ENCODE measurements at regions not wholly inside any gene's neighbourhood (a gene's known extent, or its start where the extent isn't known, plus 50 kb on each side); places are given as distances from the start of the nearest gene placed in this dataset.
"Not testable (repeated sequence)": the region's sequence is repeated elsewhere in the genome, so short reads cannot be mapped to it uniquely, and the experiment has no call there.

DNA sequence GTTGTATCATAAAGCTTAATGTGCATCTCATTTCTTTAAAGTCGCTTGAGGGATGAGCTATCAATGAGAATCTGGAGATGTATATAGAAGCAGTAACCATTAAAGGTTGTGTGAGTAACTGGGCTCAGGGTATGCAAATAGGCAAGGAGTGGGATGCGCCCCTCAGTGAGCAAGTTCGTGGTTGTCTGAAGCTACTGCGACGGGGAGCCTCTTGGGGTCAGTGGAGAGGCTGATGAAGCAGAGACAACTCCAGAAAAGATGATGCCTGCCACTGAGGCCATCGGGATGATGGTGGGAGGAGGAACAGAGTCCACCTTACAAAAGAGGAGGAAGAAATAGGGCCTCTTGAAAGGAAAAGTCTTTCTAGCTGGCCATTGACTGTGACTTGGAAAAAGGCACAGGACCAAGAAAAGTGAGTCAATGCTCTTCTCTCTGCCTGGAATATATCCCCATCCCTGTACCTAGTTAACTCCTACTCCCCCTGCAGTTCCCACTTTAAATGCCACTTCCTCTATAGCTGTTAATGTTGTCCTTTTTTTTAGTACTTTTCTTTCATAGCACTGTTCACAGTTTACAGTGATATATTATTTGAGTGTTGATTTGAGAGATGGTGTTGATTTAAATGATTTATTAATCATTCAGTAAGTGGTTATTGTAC, 51.4 kb upstream of the LSM6 start:
- no peak for DNase-seq
- no peaks in the 10 kb centered on the region for H3K9me3 Mint-ChIP-seq
- no peak overlapping the region for H3K4me3 Mint-ChIP-seq
- H3K36me3 Mint-ChIP-seq, result no peaks in the 10 kb centered on the region
- no peaks in the 10 kb centered on the region for H3K27me3 Mint-ChIP-seq
- no peak overlapping the region for H3K27ac Mint-ChIP-seq
- no peaks in the 10 kb centered on the region for H3K4me1 Mint-ChIP-seq

DNA sequence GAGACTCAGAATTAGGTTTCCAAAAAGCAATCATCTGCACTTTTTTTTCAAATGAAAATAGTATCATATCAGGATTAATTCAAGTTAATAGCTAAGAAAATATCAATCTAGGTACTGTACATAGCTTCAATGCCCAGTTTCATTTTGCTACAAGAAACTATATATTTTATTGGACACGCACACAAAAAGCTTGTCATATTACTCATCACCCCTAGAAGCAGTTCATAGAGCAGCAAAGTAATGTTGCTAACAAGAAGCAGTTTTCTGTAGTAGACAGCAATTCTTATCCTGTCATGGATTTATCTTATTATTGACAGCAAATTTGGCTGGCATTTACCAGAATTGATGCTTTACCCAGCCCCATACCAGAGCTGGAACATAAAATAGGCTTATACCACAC, 52.3 kb upstream of the LSM6 start:
- H3K4me3 Mint-ChIP-seq, result no peak overlapping the region
- H3K27ac Mint-ChIP-seq, result no peak overlapping the region
- no peaks in the 10 kb centered on the region for H3K9me3 Mint-ChIP-seq
- H3K36me3 Mint-ChIP-seq, result no peaks in the 10 kb centered on the region
- no peaks in the 10 kb centered on the region for H3K4me1 Mint-ChIP-seq
- peaks cover 4% of the 10 kb centered on the region for H3K27me3 Mint-ChIP-seq
- no peak for DNase-seq

GRCh38 chr4:146122398-146122797, 53.1 kb upstream of the LSM6 start:
- H3K27me3 Mint-ChIP-seq, result peaks cover 9% of the 10 kb centered on the region
- no peak overlapping the region for H3K27ac Mint-ChIP-seq
- H3K4me1 Mint-ChIP-seq, result no peaks in the 10 kb centered on the region
- no peak overlapping the region for H3K4me3 Mint-ChIP-seq
- DNase-seq, result no peak
- no peaks in the 10 kb centered on the region for H3K36me3 Mint-ChIP-seq
- H3K9me3 Mint-ChIP-seq, result no peaks in the 10 kb centered on the region

DNA sequence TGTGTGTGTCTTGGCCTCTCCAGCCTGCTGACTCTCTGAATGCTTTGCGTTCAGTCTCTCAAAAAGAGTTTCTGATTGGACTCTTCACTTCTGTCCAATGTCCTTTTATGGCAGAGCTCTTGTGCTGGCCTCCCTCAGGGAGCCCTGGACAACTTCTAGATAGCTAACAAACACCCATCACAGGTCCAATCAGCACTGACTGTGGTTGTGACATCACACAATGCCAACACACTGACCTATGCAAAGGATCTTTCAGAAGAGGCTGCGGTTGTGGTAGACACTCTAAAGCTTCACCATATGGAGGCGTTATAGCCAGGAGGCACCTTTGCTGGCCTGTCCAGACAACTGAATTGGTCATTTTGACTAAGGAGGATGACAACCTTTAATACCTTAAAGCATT, 53.8 kb upstream of the LSM6 start:
- Mint-ChIP-seq H3K27ac (no peak overlapping the region), H3K4me1 (no peaks in the 10 kb centered on the region), H3K27me3 (peaks cover 15% of the 10 kb centered on the region), H3K4me3 (no peak overlapping the region), H3K36me3 (no peaks in the 10 kb centered on the region), H3K9me3 (no peaks in the 10 kb centered on the region)
- no peak for DNase-seq

DNA sequence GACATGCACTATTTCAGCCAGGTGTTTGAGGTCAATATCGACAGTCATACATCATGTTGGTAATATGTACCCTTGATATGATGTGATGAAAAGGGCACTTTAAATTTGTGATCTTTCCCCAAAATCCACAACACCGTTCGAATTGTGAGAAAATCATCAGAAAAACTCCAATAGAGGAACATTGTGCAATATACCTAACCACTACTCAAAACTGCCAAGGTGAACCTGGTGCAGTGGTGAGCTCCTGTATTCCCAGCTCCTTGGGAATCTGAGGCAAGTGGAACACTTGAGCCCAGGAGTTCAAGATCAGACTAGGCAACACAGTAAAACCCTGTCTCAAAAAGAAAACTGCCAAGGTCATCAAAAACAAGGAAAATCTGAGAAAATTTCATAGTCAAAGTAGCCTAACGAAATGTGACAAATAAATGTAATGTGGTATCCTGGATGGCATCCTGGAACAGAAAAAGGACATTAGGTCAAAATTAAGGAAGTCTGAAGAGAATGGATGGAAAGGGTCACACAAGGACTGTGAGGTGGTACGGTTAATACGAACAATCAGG, 55.6 kb upstream of the LSM6 start:
- peaks cover 28% of the 10 kb centered on the region for H3K27me3 Mint-ChIP-seq
- no peaks in the 10 kb centered on the region for H3K36me3 Mint-ChIP-seq
- no peaks in the 10 kb centered on the region for H3K9me3 Mint-ChIP-seq
- no peak overlapping the region for H3K4me3 Mint-ChIP-seq
- no peak overlapping the region for H3K27ac Mint-ChIP-seq
- DNase-seq, result no peak
- H3K4me1 Mint-ChIP-seq, result no peaks in the 10 kb centered on the region

GRCh38 chr4:146114066-146114465, 61.5 kb upstream of the LSM6 start:
- no peaks in the 10 kb centered on the region for H3K4me1 Mint-ChIP-seq
- no peak for DNase-seq
- no peak overlapping the region for H3K27ac Mint-ChIP-seq
- no peak overlapping the region for H3K4me3 Mint-ChIP-seq
- no peaks in the 10 kb centered on the region for H3K36me3 Mint-ChIP-seq
- no peaks in the 10 kb centered on the region for H3K9me3 Mint-ChIP-seq
- peaks cover 33% of the 10 kb centered on the region for H3K27me3 Mint-ChIP-seq

GRCh38 chr4:146113171-146113570, 62.3 kb upstream of the LSM6 start:
- DNase-seq, result no peak
- Mint-ChIP-seq H3K36me3 (no peaks in the 10 kb centered on the region), H3K9me3 (no peaks in the 10 kb centered on the region), H3K27ac (no peak overlapping the region), H3K4me1 (no peaks in the 10 kb centered on the region), H3K4me3 (no peak overlapping the region), H3K27me3 (peaks cover 29% of the 10 kb centered on the region)

DNA sequence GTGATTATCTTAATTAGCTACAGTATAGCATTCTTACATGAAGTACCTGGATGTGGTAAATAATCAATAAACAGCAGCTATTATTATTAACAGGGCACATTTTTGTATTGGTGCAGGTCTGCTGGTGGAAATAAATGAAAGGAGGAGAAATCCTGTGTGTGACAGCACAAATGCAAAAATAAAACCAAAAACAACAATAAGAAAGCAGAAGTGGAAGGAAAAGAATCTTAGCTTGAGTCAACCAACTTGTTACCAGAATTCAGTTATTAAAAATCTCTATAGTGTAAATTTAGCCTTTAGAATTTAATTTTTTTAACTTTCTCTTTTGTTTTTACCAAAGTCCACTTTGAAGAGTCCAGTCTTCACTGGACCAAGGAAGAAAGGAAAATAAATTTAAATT, 63.1 kb upstream of the LSM6 start:
- Mint-ChIP-seq H3K36me3 (no peaks in the 10 kb centered on the region), H3K27me3 (peaks cover 25% of the 10 kb centered on the region), H3K9me3 (no peaks in the 10 kb centered on the region), H3K27ac (no peak overlapping the region), H3K4me3 (no peak overlapping the region), H3K4me1 (no peaks in the 10 kb centered on the region)
- no peak for DNase-seq

GRCh38 chr4:146110871-146111485, 64.5 kb upstream of the LSM6 start:
- Mint-ChIP-seq H3K27me3 (peaks cover 14% of the 10 kb centered on the region), H3K9me3 (no peaks in the 10 kb centered on the region), H3K4me3 (no peak overlapping the region), H3K4me1 (no peaks in the 10 kb centered on the region), H3K36me3 (no peaks in the 10 kb centered on the region), H3K27ac (no peak overlapping the region)
- no peak for DNase-seq

DNA sequence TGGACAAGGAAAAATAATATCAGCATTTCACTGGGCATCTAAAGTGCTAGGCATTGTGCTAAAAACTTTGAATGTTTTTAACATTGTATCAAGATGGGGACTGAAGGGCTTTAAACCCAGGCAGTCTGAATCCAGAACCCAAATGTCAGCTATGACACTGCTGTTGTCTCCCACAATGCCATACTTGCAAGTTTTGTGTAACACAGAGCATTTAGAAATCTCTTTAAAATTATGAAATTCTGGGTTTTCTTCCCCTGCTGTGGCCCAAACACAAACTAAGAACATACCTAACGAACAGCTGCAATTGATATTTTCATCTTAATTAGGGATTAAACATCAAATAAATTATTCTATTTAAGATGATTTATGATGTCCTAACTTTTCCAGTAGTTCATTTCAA, 66.8 kb upstream of the LSM6 start:
- DNase-seq, result no peak
- Mint-ChIP-seq H3K27me3 (peaks cover 12% of the 10 kb centered on the region), H3K4me3 (no peak overlapping the region), H3K27ac (no peak overlapping the region), H3K4me1 (no peaks in the 10 kb centered on the region), H3K36me3 (no peaks in the 10 kb centered on the region), H3K9me3 (no peaks in the 10 kb centered on the region)

- Mint-ChIP-seq H3K4me3 (no peak overlapping the region), H3K9me3 (no peaks in the 10 kb centered on the region), H3K36me3 (no peaks in the 10 kb centered on the region), H3K27me3 (peaks cover 6% of the 10 kb centered on the region), H3K4me1 (no peaks in the 10 kb centered on the region), H3K27ac (no peak overlapping the region)
- DNase-seq, result no peak
These were observed 67.8 kb upstream of the LSM6 start for GRCh38 chr4:146107587-146108240.

DNA sequence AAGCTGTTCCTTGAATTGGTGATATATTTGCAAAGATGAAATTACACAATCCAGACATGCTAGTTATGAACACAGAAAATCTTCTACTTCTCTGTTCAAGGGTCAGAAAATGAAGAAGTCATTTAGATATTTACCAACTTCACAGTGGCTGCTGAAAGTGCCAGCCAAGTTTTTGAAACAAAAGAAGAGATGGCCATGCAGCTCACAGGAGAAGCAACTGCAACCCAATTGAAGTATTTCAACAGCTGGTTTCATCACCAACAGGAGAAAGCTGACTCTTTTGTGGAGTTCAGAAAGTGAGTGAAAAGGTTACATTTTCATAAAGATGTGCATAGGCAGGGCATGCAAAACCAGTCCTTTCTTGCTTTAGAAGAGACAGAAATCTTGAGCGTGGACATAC, 70.1 kb upstream of the LSM6 start:
- H3K27me3 Mint-ChIP-seq, result peaks cover 6% of the 10 kb centered on the region
- H3K36me3 Mint-ChIP-seq, result no peaks in the 10 kb centered on the region
- no peaks in the 10 kb centered on the region for H3K4me1 Mint-ChIP-seq
- no peaks in the 10 kb centered on the region for H3K9me3 Mint-ChIP-seq
- H3K4me3 Mint-ChIP-seq, result no peak overlapping the region
- no peak overlapping the region for H3K27ac Mint-ChIP-seq
- no peak for DNase-seq

DNA sequence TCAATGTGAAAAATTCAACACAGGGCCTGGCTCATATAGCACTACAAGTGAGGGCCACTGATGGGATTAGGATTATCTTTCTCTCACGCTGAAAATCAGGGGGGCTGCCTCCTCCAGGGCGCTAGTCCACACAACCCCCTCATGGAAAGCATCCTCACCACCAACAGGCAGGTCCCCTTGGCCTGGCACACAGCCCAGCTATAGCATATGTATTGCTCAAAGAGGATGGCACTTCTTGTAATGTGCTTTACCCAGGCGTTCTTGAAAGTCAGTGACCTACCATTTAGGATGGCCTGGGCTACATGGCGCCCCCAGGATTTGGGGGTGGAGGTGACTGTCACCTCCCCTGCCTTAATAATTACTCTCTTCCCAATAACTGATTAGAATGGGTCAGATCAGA, 71.0 kb upstream of the LSM6 start:
- no peaks in the 10 kb centered on the region for H3K4me1 Mint-ChIP-seq
- no peak overlapping the region for H3K4me3 Mint-ChIP-seq
- H3K27me3 Mint-ChIP-seq, result peaks cover 6% of the 10 kb centered on the region
- no peaks in the 10 kb centered on the region for H3K36me3 Mint-ChIP-seq
- H3K9me3 Mint-ChIP-seq, result no peaks in the 10 kb centered on the region
- H3K27ac Mint-ChIP-seq, result no peak overlapping the region
- DNase-seq, result no peak

DNA sequence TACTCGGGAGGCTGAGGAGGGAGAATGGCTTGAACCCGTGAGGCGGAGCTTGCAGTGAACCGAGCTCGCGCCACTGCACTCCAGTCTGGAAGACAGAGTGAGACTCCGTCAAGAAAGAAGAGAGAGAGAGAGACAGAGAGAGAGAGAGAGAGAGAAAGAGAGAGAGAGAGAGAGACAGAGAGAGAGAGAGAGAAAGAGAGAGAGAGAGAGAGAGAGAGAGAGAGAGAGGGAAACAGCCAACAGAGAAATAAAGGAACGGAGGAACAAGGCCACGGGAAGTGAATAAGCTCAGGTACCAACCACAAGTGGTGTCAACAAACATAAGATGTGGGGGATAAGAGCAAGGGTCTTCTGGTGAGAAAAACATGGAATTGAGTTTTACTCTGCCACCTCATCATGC, 71.5 kb upstream of the LSM6 start:
- H3K27me3 Mint-ChIP-seq, H3K36me3 Mint-ChIP-seq, H3K9me3 Mint-ChIP-seq, DNase-seq, H3K27ac Mint-ChIP-seq, H3K4me3 Mint-ChIP-seq, H3K4me1 Mint-ChIP-seq: not testable (repeated sequence)

- Mint-ChIP-seq H3K36me3 (no peaks in the 10 kb centered on the region), H3K4me3 (no peak overlapping the region), H3K9me3 (no peaks in the 10 kb centered on the region), H3K27ac (no peak overlapping the region), H3K4me1 (no peaks in the 10 kb centered on the region), H3K27me3 (peaks cover 3% of the 10 kb centered on the region)
- no peak for DNase-seq
These were observed 75.9 kb upstream of the LSM6 start for GRCh38 chr4:146099585-146099984.

DNA sequence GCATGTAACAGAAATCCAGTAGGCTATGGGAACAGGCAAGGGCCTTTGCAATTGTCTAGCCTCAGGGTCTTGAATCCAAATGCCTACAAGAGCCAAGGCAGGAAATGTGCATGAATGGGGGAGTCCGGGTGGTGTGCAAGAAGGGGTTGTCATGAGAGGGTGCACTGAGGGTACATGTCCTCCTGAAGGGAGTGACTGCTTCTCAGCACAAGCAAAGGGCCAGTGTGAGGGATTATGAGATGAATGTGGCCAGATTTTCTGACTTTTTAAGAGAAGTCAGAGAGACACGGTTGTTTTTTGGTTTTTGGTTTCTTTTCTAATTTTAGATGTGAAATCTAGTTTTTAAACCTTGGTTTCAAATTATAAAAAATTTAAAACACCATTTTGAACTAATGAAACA, 76.5 kb upstream of the LSM6 start:
- no peak overlapping the region for H3K4me3 Mint-ChIP-seq
- no peaks in the 10 kb centered on the region for H3K9me3 Mint-ChIP-seq

More for the DNA sequence above, 76.5 kb upstream of the LSM6 start:
- no peaks in the 10 kb centered on the region for H3K36me3 Mint-ChIP-seq
- peaks cover 3% of the 10 kb centered on the region for H3K27me3 Mint-ChIP-seq
- no peak overlapping the region for H3K27ac Mint-ChIP-seq
- DNase-seq, result no peak
- H3K4me1 Mint-ChIP-seq, result no peaks in the 10 kb centered on the region
